Stomach smooth muscle (tissue), 2 donors: ENCODE measurements at regions not wholly inside any gene's neighbourhood (a gene's known extent, or its start where the extent isn't known, plus 50 kb on each side); places are given as distances from the start of the nearest gene placed in this dataset.

Experiments
- H3K27ac ChIP-seq: one replicate; pipeline ENCODE4 v1.7.0; 2013; ENCODE audit warnings: mild to moderate bottlenecking, low read length, inconsistent platforms
- H3K27me3 ChIP-seq, 2 donors: one replicate each; pipeline ENCODE4 v1.7.0; 2013; ENCODE audit warnings: low read length in 2 of 2; ENCODE audit not compliant: insufficient read depth in 2 of 2, control insufficient read depth in 1 of 2
- H3K36me3 ChIP-seq, 2 donors: one replicate each; pipeline ENCODE4 v1.7.0; 2013; ENCODE audit warnings: low read length in 2 of 2; ENCODE audit not compliant: control insufficient read depth in 2 of 2, insufficient read depth in 2 of 2
- H3K4me1 ChIP-seq: one replicate; pipeline ENCODE4 v1.7.0; 2013; ENCODE audit warnings: low read length; ENCODE audit not compliant: control insufficient read depth, insufficient read depth
- H3K4me3 ChIP-seq, 2 donors: one replicate each; pipeline ENCODE4 v1.7.0; 2013; ENCODE audit warnings: low read length in 2 of 2
- H3K9ac ChIP-seq, 2 donors: one replicate each; pipeline ENCODE4 v1.7.0; 2013; ENCODE audit warnings: low read length in 2 of 2, mild to moderate bottlenecking in 1 of 2
- H3K9me3 ChIP-seq, 2 donors: one replicate each; pipeline ENCODE4 v1.7.0; 2013; ENCODE audit warnings: low read length in 2 of 2; ENCODE audit not compliant: control insufficient read depth in 2 of 2
- donor health status: healthy.
- donor health status: Pancreatic carcinoma.

GRCh38 chr5:173538018-173538417 is 78.4 kb downstream of the BOD1 start:
- no peak overlapping the region for H3K27ac ChIP-seq
- H3K4me3 ChIP-seq: no peak overlapping the region
- no peak overlapping the region for H3K9ac ChIP-seq
- H3K27me3 ChIP-seq: no peaks in the 10 kb centered on the region
- H3K9me3 ChIP-seq: no peaks in the 10 kb centered on the region
- no peaks in the 10 kb centered on the region for H3K4me1 ChIP-seq
- no peaks in the 10 kb centered on the region for H3K36me3 ChIP-seq

- H3K4me3 ChIP-seq: no peak overlapping the region
- H3K27ac ChIP-seq: no peak overlapping the region
These were observed 79.2 kb downstream of the BOD1 start for GRCh38 chr5:173537228-173537627.

GRCh38 chr5:173535976-173536639 is 80.3 kb downstream of the BOD1 start:
- no peak overlapping the region for H3K9ac ChIP-seq
- no peaks in the 10 kb centered on the region for H3K9me3 ChIP-seq

More at GRCh38 chr5:173537228-173537627, 79.2 kb downstream of the BOD1 start:
- H3K4me1 ChIP-seq: no peaks in the 10 kb centered on the region
- no peaks in the 10 kb centered on the region for H3K9me3 ChIP-seq
- H3K27me3 ChIP-seq: no peaks in the 10 kb centered on the region
- H3K36me3 ChIP-seq: no peaks in the 10 kb centered on the region
- H3K9ac ChIP-seq: no peak overlapping the region

GRCh38 chr5:173535166-173535975 is 81.1 kb downstream of the BOD1 start:
- Histone ChIP-seq H3K9me3 (no peaks in the 10 kb centered on the region), H3K9ac (no peak overlapping the region), H3K4me1 (no peaks in the 10 kb centered on the region), H3K36me3 (no peaks in the 10 kb centered on the region), H3K27me3 (no peaks in the 10 kb centered on the region), H3K27ac (no peak overlapping the region), H3K4me3 (no peak overlapping the region)

More at GRCh38 chr5:173535976-173536639, 80.3 kb downstream of the BOD1 start:
- H3K36me3 ChIP-seq: no peaks in the 10 kb centered on the region
- no peak overlapping the region for H3K27ac ChIP-seq
- no peak overlapping the region for H3K4me3 ChIP-seq
- no peaks in the 10 kb centered on the region for H3K27me3 ChIP-seq
- H3K4me1 ChIP-seq: no peaks in the 10 kb centered on the region

- Histone ChIP-seq H3K9me3 (no peaks in the 10 kb centered on the region), H3K9ac (no peak overlapping the region), H3K36me3 (no peaks in the 10 kb centered on the region), H3K27ac (no peak overlapping the region), H3K4me3 (no peak overlapping the region), H3K4me1 (no peaks in the 10 kb centered on the region), H3K27me3 (no peaks in the 10 kb centered on the region)
These were observed 81.8 kb downstream of the BOD1 start for GRCh38 chr5:173534664-173535063.

GRCh38 chr5:173534031-173534430 is 82.4 kb downstream of the BOD1 start:
- Histone ChIP-seq H3K4me1 (no peaks in the 10 kb centered on the region), H3K36me3 (no peaks in the 10 kb centered on the region), H3K4me3 (no peak overlapping the region), H3K27ac (no peak overlapping the region), H3K9ac (no peak overlapping the region), H3K9me3 (no peaks in the 10 kb centered on the region), H3K27me3 (no peaks in the 10 kb centered on the region)

- H3K9me3 ChIP-seq: no peaks in the 10 kb centered on the region
- H3K36me3 ChIP-seq: no peaks in the 10 kb centered on the region
- H3K27ac ChIP-seq: no peak overlapping the region
- H3K27me3 ChIP-seq: no peaks in the 10 kb centered on the region
- no peak overlapping the region for H3K9ac ChIP-seq
- no peaks in the 10 kb centered on the region for H3K4me1 ChIP-seq
- H3K4me3 ChIP-seq: no peak overlapping the region
These were observed 83.7 kb downstream of the BOD1 start for GRCh38 chr5:173532689-173533250.

GRCh38 chr5:173531863-173532262 is 84.6 kb downstream of the BOD1 start:
- Histone ChIP-seq H3K9ac (no peak overlapping the region), H3K4me1 (no peaks in the 10 kb centered on the region), H3K9me3 (no peaks in the 10 kb centered on the region), H3K4me3 (no peak overlapping the region), H3K27ac (no peak overlapping the region), H3K27me3 (no peaks in the 10 kb centered on the region), H3K36me3 (no peaks in the 10 kb centered on the region)

GRCh38 chr5:173530547-173530946 is 85.9 kb downstream of the BOD1 start:
- Histone ChIP-seq H3K27ac (no peak overlapping the region), H3K9ac (no peak overlapping the region), H3K4me1 (no peaks in the 10 kb centered on the region), H3K27me3 (no peaks in the 10 kb centered on the region), H3K4me3 (no peak overlapping the region), H3K9me3 (no peaks in the 10 kb centered on the region), H3K36me3 (no peaks in the 10 kb centered on the region)

GRCh38 chr5:173529861-173530260 is 86.6 kb downstream of the BOD1 start:
- no peaks in the 10 kb centered on the region for H3K9me3 ChIP-seq
- H3K27me3 ChIP-seq: no peaks in the 10 kb centered on the region

GRCh38 chr5:173527671-173528070 is 88.8 kb downstream of the BOD1 start:
- Histone ChIP-seq H3K9me3 (no peaks in the 10 kb centered on the region), H3K27me3 (no peaks in the 10 kb centered on the region), H3K9ac (no peak overlapping the region), H3K27ac (no peak overlapping the region), H3K4me1 (no peaks in the 10 kb centered on the region), H3K36me3 (no peaks in the 10 kb centered on the region), H3K4me3 (no peak overlapping the region)

More at GRCh38 chr5:173529861-173530260, 86.6 kb downstream of the BOD1 start:
- Histone ChIP-seq H3K4me1 (no peaks in the 10 kb centered on the region), H3K27ac (no peak overlapping the region), H3K4me3 (no peak overlapping the region), H3K36me3 (no peaks in the 10 kb centered on the region), H3K9ac (no peak overlapping the region)
